Keratinocyte (primary cell): ENCODE measurements at regions not wholly inside any gene's neighbourhood (a gene's known extent, or its start where the extent isn't known, plus 50 kb on each side); places are given as distances from the start of the nearest gene placed in this dataset.

Experiments used
- DNase-seq: peaks from one replicate; pipeline ENCODE4 v3.0.0-alpha.2; 2011; ENCODE audit warnings: low read depth, missing footprints, low spot score
- FAIRE-seq: peaks from 2 replicates; lab custom pipeline; 2011; peaks lifted over from hg19 to GRCh38; lab: Jason Lieb, UNC
- H2AFZ ChIP-seq: 2 replicates; pipeline ENCODE4 v1.6.0; 2012; ENCODE audit warnings: low read length, control low read depth, inconsistent platforms; ENCODE audit not compliant: control insufficient read depth
- H3K27ac ChIP-seq: 2 replicates; pipeline ENCODE4 v1.5.1; 2011; ENCODE audit warnings: low read length; ENCODE audit not compliant: control insufficient read depth, insufficient read depth
- H3K27me3 ChIP-seq: 3 replicates; pipeline ENCODE4 v1.6.0; 2011; ENCODE audit warnings: low read length; ENCODE audit not compliant: control insufficient read depth, insufficient read depth; ENCODE audit errors: extremely low read depth
- H3K36me3 ChIP-seq, 2 experiments: 2 replicates in 1 of 2; 3 replicates in 1 of 2; pipeline ENCODE4 v1.5.1; 2011; ENCODE audit warnings: low read length in 2 of 2, mild to moderate bottlenecking in 1 of 2; ENCODE audit not compliant: control insufficient read depth in 2 of 2, insufficient read depth in 2 of 2; ENCODE audit errors: extremely low read depth in 1 of 2
- H3K4me1 ChIP-seq: 3 replicates; pipeline ENCODE4 v1.5.1; 2011; ENCODE audit warnings: low read length; ENCODE audit not compliant: control insufficient read depth, insufficient read depth; ENCODE audit errors: extremely low read depth
- H3K4me2 ChIP-seq: 3 replicates; pipeline ENCODE4 v1.6.0; 2011; ENCODE audit warnings: low read depth, low read length; ENCODE audit not compliant: control insufficient read depth, insufficient read depth; ENCODE audit errors: extremely low read depth
- H3K4me3 ChIP-seq, 3 experiments: fragments of 200-600 bp in 1 of 3; sonication (generic) in 1 of 3; 2 replicates in 2 of 3; 3 replicates in 1 of 3; pipeline ENCODE4 v1.5.1; 2011 to 2016; ENCODE audit warnings: low read length in 3 of 3, mild to moderate bottlenecking in 3 of 3, control low read depth in 2 of 3, inconsistent platforms in 1 of 3, low read depth in 1 of 3, mixed read lengths in 1 of 3, mixed run types in 1 of 3, moderate library complexity in 1 of 3; ENCODE audit not compliant: control insufficient read depth in 2 of 3, insufficient read depth in 2 of 3; ENCODE audit errors: extremely low read depth in 1 of 3
- H3K79me2 ChIP-seq: 2 replicates; pipeline ENCODE4 v1.6.0; 2012; ENCODE audit warnings: low read length; ENCODE audit not compliant: control insufficient read depth, insufficient read depth
- H3K9ac ChIP-seq: 3 replicates; pipeline ENCODE4 v1.6.0; 2011; ENCODE audit warnings: low read length; ENCODE audit not compliant: control insufficient read depth, insufficient read depth; ENCODE audit errors: extremely low read depth
- H3K9me1 ChIP-seq: 3 replicates; pipeline ENCODE4 v1.6.0; 2011; ENCODE audit warnings: low read length; ENCODE audit not compliant: control insufficient read depth, insufficient read depth; ENCODE audit errors: extremely low read depth
- H3K9me3 ChIP-seq: 2 replicates; pipeline ENCODE4 v1.5.1; 2012; ENCODE audit warnings: low read depth, low read length; ENCODE audit not compliant: control insufficient read depth
- H4K20me1 ChIP-seq: 3 replicates; pipeline ENCODE4 v1.6.0; 2011; ENCODE audit warnings: low read length; ENCODE audit not compliant: control insufficient read depth, insufficient read depth; ENCODE audit errors: extremely low read depth
- CTCF ChIP-seq, 3 experiments: IDR thresholded peaks in 1 of 3; conservative IDR thresholded peaks in 1 of 3; optimal IDR thresholded peaks in 1 of 3; 2 replicates in 2 of 3; 3 replicates in 1 of 3; pipeline versions ENCODE3 to v1.5.1; 2011; ENCODE audit warnings: low read length in 3 of 3, mild to moderate bottlenecking in 3 of 3, moderate library complexity in 2 of 3, control low read depth in 1 of 3, inconsistent platforms in 1 of 3; ENCODE audit not compliant: insufficient read depth in 2 of 3; ENCODE audit errors: extremely low read depth in 1 of 3
- EZH2 ChIP-seq: IDR thresholded peaks from one replicate; pipeline ENCODE4 v1.6.1; 2012; ENCODE audit warnings: inconsistent platforms, mild to moderate bottlenecking, low read length, moderate library complexity
- dilution Hi-C: fragments of 300-500 bp; cut with MboI; formaldehyde crosslinking; loops from one replicate; pipeline ENCODE4 v1.7.0; 2020; ENCODE audit warnings: low sequenced_read_pairs; ENCODE audit not compliant: extremely low pct_ligation_motif_present

GRCh38 chr6:95795927-95796326 lies 218.6 kb downstream of the MANEA start:
- no peaks in the 10 kb centered on the region for H3K9me1 ChIP-seq
- H3K4me1 ChIP-seq: no peaks in the 10 kb centered on the region
- FAIRE-seq (no peak), DNase-seq (no peak)
- H3K4me2 ChIP-seq: no peak overlapping the region
- H3K9ac ChIP-seq: no peak overlapping the region
- TF ChIP-seq CTCF (optimal IDR thresholded peaks at IDR 0.05 in 1 of 3, IDR thresholded peaks at IDR 0.05 in 1 of 3, conservative IDR thresholded peaks at IDR 0.05 in 1 of 3; ENCODE audit: extremely low read depth in 1 of 3, insufficient read depth in 2 of 3, low read length in 3 of 3) (no peak), EZH2 (no peak)
- no peak overlapping the region for H3K27ac ChIP-seq
- no peak overlapping the region for H2AFZ ChIP-seq
- no peaks in the 10 kb centered on the region for H3K36me3 ChIP-seq
- H3K4me3 ChIP-seq: no peak overlapping the region
- H3K27me3 ChIP-seq: no peaks in the 10 kb centered on the region
- H3K79me2 ChIP-seq: no peaks in the 10 kb centered on the region
- H3K9me3 ChIP-seq: no peaks in the 10 kb centered on the region
- dilution Hi-C loops: no loop called here
- H4K20me1 ChIP-seq: no peaks in the 10 kb centered on the region

GRCh38 chr6:95797054-95797453 lies 218.7 kb upstream of the FUT9 start:
- dilution Hi-C loops: no loop called here
- FAIRE-seq (no peak), DNase-seq (no peak)
- H3K27ac ChIP-seq: no peak overlapping the region
- H3K79me2 ChIP-seq: no peaks in the 10 kb centered on the region
- no peaks in the 10 kb centered on the region for H4K20me1 ChIP-seq
- no peaks in the 10 kb centered on the region for H3K27me3 ChIP-seq
- no peak for TF ChIP-seq EZH2
- no peak for TF ChIP-seq CTCF (optimal IDR thresholded peaks at IDR 0.05 in 1 of 3, IDR thresholded peaks at IDR 0.05 in 1 of 3, conservative IDR thresholded peaks at IDR 0.05 in 1 of 3; ENCODE audit: extremely low read depth in 1 of 3, insufficient read depth in 2 of 3, low read length in 3 of 3)
- no peak overlapping the region for H2AFZ ChIP-seq
- no peak overlapping the region for H3K9ac ChIP-seq
- no peak overlapping the region for H3K4me2 ChIP-seq
- no peaks in the 10 kb centered on the region for H3K9me1 ChIP-seq
- no peaks in the 10 kb centered on the region for H3K9me3 ChIP-seq
- no peak overlapping the region for H3K4me3 ChIP-seq
- no peaks in the 10 kb centered on the region for H3K4me1 ChIP-seq
- H3K36me3 ChIP-seq: no peaks in the 10 kb centered on the region
